Bronchial epithelial cell (primary cell): ENCODE measurements at regions not wholly inside any gene's neighbourhood (a gene's known extent, or its start where the extent isn't known, plus 50 kb on each side); places are given as distances from the start of the nearest gene placed in this dataset.
A peak's percentile ranks its signal among the peaks of the same experiment; 100 is the strongest.

Experiments used
- DNase-seq: peaks from one replicate; pipeline ENCODE4 v3.0.0-alpha.2; 2010; ENCODE audit warnings: low read depth
- FAIRE-seq: peaks from 2 replicates; lab custom pipeline; 2011; peaks lifted over from hg19 to GRCh38; lab: Jason Lieb, UNC
- H3K27me3 ChIP-seq: 2 replicates; pipeline ENCODE4 v1.5.1; 2011; ENCODE audit warnings: low read length; ENCODE audit not compliant: control insufficient read depth, insufficient read depth
- H3K36me3 ChIP-seq: 2 replicates; pipeline ENCODE4 v1.5.1; 2011; ENCODE audit warnings: low read length; ENCODE audit not compliant: control insufficient read depth, insufficient read depth
- H3K4me3 ChIP-seq: 2 replicates; pipeline ENCODE4 v1.5.1; 2011; ENCODE audit warnings: mild to moderate bottlenecking, low read depth, low read length, control low read depth
- TF ChIP-seq, protein P1 (sequence below): IDR thresholded peaks from 2 replicates; pipeline ENCODE4 v1.5.1; 2011; ENCODE audit warnings: mild to moderate bottlenecking, moderate library complexity, low read length, control low read depth, inconsistent platforms; ENCODE audit not compliant: insufficient read depth, severe bottlenecking

DNA sequence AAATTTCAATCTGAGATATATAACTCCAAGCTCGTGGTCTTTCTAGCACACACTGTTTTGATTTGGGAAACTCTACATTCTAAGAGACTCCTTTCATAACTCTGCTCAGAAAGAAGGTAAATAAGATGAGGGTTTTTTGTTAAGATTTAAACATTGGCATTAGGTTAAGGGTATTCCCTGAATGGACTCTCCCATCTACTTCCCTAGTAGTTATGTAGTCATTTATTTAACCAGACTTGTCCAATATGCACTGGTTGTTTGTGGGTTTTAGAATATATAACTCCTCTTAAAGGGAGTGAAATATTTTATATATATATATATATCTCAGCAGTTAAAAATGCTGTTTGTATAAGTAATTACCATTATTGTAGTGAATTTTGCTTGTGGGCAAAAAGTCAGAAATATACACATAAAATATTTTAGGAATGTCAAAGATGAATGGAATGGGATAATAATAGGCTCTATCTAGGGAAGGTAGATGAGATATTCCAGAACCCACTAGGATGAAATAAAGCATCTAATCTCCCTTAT is 61.5 kb upstream of the WDR75 start:
- DNase-seq, result no peak
- Histone ChIP-seq H3K27me3 (no peaks in the 10 kb centered on the region), H3K36me3 (no peaks in the 10 kb centered on the region), H3K4me3 (no peak overlapping the region)
- TF ChIP-seq, protein P1, sequence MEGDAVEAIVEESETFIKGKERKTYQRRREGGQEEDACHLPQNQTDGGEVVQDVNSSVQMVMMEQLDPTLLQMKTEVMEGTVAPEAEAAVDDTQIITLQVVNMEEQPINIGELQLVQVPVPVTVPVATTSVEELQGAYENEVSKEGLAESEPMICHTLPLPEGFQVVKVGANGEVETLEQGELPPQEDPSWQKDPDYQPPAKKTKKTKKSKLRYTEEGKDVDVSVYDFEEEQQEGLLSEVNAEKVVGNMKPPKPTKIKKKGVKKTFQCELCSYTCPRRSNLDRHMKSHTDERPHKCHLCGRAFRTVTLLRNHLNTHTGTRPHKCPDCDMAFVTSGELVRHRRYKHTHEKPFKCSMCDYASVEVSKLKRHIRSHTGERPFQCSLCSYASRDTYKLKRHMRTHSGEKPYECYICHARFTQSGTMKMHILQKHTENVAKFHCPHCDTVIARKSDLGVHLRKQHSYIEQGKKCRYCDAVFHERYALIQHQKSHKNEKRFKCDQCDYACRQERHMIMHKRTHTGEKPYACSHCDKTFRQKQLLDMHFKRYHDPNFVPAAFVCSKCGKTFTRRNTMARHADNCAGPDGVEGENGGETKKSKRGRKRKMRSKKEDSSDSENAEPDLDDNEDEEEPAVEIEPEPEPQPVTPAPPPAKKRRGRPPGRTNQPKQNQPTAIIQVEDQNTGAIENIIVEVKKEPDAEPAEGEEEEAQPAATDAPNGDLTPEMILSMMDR, result no peak
- no peak for FAIRE-seq

DNA sequence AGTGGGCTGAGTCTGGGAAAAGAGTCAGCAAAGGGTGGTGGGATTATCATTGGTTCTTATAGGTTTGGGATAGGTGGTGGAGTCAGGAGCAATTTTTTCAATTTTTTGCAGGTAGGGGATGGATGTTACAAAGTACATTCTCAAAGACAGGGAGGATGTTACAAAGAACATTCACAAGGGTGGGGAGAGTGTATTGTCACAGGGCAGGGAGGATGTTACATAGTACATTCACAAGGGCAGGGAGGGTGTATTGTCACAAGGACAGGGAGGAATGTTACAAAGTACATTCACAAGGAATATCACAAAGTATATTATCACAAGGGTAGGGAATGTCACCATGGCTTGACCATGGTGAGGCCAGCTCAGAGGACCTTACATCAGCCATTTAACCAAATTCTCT is 58.6 kb upstream of the WDR75 start:
- DNase-seq (no peak), FAIRE-seq (no peak)
- no peak overlapping the region for H3K4me3 ChIP-seq
- TF ChIP-seq, protein P1, result no peak
- H3K36me3 ChIP-seq, result no peaks in the 10 kb centered on the region
- H3K27me3 ChIP-seq, result no peaks in the 10 kb centered on the region

DNA sequence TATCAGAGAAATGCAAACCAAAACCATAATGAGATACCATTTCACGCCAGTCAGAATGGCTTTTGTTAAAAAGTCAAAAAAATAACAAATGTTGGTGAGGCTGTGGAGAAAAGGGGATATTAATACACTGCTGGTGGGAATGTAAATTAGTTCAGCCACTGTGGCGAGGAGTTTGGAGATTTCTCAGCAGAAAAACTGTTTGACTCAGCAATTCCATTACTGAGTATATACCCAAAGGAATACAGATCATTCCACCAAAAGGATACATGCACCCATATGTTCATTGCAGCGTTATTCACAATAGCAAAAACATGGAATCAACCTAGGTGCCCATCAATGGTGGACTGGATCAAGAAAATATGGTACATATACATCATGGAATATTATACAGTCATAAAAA is 54.5 kb upstream of the WDR75 start:
- TF ChIP-seq, protein P1, result no peak
- Histone ChIP-seq H3K27me3 (no peaks in the 10 kb centered on the region), H3K36me3 (no peaks in the 10 kb centered on the region), H3K4me3 (no peak overlapping the region)
- DNase-seq (no peak), FAIRE-seq (no peak)

DNA sequence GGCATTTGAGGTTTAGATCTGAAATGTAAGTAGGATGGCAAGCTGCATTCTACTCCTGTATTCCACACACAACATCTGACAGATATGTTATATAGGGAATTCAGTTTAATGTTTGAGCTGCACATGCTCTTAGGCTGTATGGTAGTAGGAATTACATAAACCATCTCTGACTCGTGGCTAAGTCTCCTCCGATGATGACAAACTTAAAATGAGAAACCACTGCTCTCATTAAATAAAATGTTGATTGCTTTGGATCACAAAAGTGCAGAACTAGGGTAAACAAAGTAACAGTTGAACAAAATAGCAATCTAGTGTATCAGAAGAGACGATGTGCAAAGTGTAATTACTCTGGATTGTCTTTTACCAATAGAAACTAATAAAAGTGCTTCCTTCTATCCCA is 50.1 kb upstream of the WDR75 start:
- Histone ChIP-seq H3K27me3 (no peaks in the 10 kb centered on the region), H3K36me3 (no peaks in the 10 kb centered on the region), H3K4me3 (no peak overlapping the region)
- FAIRE-seq (no peak), DNase-seq (peak; percentile 53)
- TF ChIP-seq, protein P1, result no peak
